ENCODE measurements at regions not wholly inside any gene's neighbourhood (a gene's known extent, or its start where the extent isn't known, plus 50 kb on each side); places are given as distances from the start of the nearest gene placed in this dataset.

- TF ChIP-seq, protein P1, sequence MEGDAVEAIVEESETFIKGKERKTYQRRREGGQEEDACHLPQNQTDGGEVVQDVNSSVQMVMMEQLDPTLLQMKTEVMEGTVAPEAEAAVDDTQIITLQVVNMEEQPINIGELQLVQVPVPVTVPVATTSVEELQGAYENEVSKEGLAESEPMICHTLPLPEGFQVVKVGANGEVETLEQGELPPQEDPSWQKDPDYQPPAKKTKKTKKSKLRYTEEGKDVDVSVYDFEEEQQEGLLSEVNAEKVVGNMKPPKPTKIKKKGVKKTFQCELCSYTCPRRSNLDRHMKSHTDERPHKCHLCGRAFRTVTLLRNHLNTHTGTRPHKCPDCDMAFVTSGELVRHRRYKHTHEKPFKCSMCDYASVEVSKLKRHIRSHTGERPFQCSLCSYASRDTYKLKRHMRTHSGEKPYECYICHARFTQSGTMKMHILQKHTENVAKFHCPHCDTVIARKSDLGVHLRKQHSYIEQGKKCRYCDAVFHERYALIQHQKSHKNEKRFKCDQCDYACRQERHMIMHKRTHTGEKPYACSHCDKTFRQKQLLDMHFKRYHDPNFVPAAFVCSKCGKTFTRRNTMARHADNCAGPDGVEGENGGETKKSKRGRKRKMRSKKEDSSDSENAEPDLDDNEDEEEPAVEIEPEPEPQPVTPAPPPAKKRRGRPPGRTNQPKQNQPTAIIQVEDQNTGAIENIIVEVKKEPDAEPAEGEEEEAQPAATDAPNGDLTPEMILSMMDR (IDR thresholded peaks at IDR 0.05; ENCODE audit: poor library complexity): no peak
- TF ChIP-seq EZH2phosphoT487 (IDR thresholded peaks at IDR 0.05; ENCODE audit: low read depth, severe bottlenecking, unreplicated experiment): no peak
Observed at GRCh38 chr3:14299767-14300166, 102.6 kb upstream of the SLC6A6 start.
